ENCODE measurements at regions not wholly inside any gene's neighbourhood (a gene's known extent, or its start where the extent isn't known, plus 50 kb on each side); places are given as distances from the start of the nearest gene placed in this dataset.

GRCh38 chr20:24897974-24898373 is 51.1 kb upstream of the CST7 start:
- no peak for DNase-seq (ENCODE audit: low spot score)
- no peak for ATAC-seq
- intact Hi-C loops (cut with DNase I) = no loop called here

GRCh38 chr20:24899153-24899552 is 49.9 kb upstream of the CST7 start:
- ATAC-seq (no peak), DNase-seq (ENCODE audit: low spot score) (no peak)

More at GRCh38 chr20:24899153-24899552, 49.9 kb upstream of the CST7 start:
- intact Hi-C loops (cut with DNase I) = no loop called here
